ENCODE measurements at regions not wholly inside any gene's neighbourhood (a gene's known extent, or its start where the extent isn't known, plus 50 kb on each side); places are given as distances from the start of the nearest gene placed in this dataset.

- Histone ChIP-seq H3K36me3 (ENCODE audit: control insufficient read depth in 1 of 2, insufficient read depth in 2 of 2, low read depth in 1 of 2, low read length in 2 of 2) (peaks cover 0 to 23% of the 10 kb centered on the region in 2 experiments), H3K23ac (ENCODE audit: low read length in 2 of 2) (peak overlapping the region in 1 of 2 experiments; percentile 64), H3K4ac (ENCODE audit: low read depth in 1 of 2, low read length in 2 of 2) (peak overlapping the region in 1 of 2 experiments; percentile 9), H3K18ac (ENCODE audit: low read depth in 1 of 2, low read length in 2 of 2) (peak overlapping the region; percentile 10 to 83), H4K8ac (ENCODE audit: low read length) (peak overlapping the region; percentile 43), H3K27ac (ENCODE audit: low read length, poor library complexity, severe bottlenecking) (peak overlapping the region; percentile 99), H2BK12ac (ENCODE audit: low read length in 2 of 2) (peak overlapping the region in 1 of 2 experiments; percentile 30), H3K9me3 (ENCODE audit: control insufficient read depth, low read length) (no peaks in the 10 kb centered on the region), H2BK15ac (ENCODE audit: low read depth, poor library complexity, severe bottlenecking) (no peak overlapping the region), H4K91ac (ENCODE audit: low read length) (peak overlapping the region; percentile 28), H2AFZ (ENCODE audit: low read depth, low read length) (no peak overlapping the region), H3K4me3 (ENCODE audit: insufficient read depth in 1 of 2, low read depth in 1 of 2, low read length in 2 of 2) (peak overlapping the region in 1 of 2 experiments; percentile 81), H3K27me3 (ENCODE audit: control insufficient read depth in 1 of 2, insufficient read depth in 1 of 2, low read length in 2 of 2) (no peaks in the 10 kb centered on the region), H3K4me1 (ENCODE audit: control insufficient read depth, insufficient read depth, low read depth, low read length) (peaks cover 7% of the 10 kb centered on the region), H3K14ac (ENCODE audit: low read length in 2 of 2) (no peak overlapping the region), H3K4me2 (ENCODE audit: low read length, poor library complexity, severe bottlenecking) (peak overlapping the region; percentile 78), H3K9ac (ENCODE audit: low read length) (peak overlapping the region; percentile 98), H2BK5ac (ENCODE audit: low read depth, low read length, poor library complexity, severe bottlenecking) (peak overlapping the region; percentile 99), H3K79me1 (replicated peaks; ENCODE audit: low read length, poor library complexity, severe bottlenecking) (no peaks in the 10 kb centered on the region), H2BK120ac (ENCODE audit: low read depth, low read length) (peak overlapping the region; percentile 9), H2AK5ac (ENCODE audit: low read length, severe bottlenecking) (peak overlapping the region; percentile 95)
- WGBS, result 5% methylated on average over 15 of the region's 15 CpGs
- DNase-seq, result peak; percentile 99
Measured at GRCh38 chr6:146913842-146914488, 290.3 kb upstream of the STXBP5 start.

GRCh38 chr6:146914489-146915483 lies 289.4 kb upstream of the STXBP5 start:
- Histone ChIP-seq H2BK120ac (ENCODE audit: low read depth, low read length) (peak overlapping the region; percentile 9), H3K4ac (ENCODE audit: low read depth in 1 of 2, low read length in 2 of 2) (peak overlapping the region in 1 of 2 experiments; percentile 9)
- 10% methylated on average over 7 of the region's 8 CpGs for WGBS

GRCh38 chr6:146915671-146916127 lies 288.5 kb upstream of the STXBP5 start:
- H3K4ac ChIP-seq (ENCODE audit: low read depth in 1 of 2, low read length in 2 of 2), result peak overlapping the region in 1 of 2 experiments; percentile 95
- H3K18ac ChIP-seq (ENCODE audit: low read depth in 1 of 2, low read length in 2 of 2), result peak overlapping the region; percentile 6 to 25
- peaks cover 0 to 10% of the 10 kb centered on the region in 2 experiments for H3K36me3 ChIP-seq (ENCODE audit: control insufficient read depth in 1 of 2, insufficient read depth in 2 of 2, low read depth in 1 of 2, low read length in 2 of 2)
- no peaks in the 10 kb centered on the region for H3K79me1 ChIP-seq (replicated peaks; ENCODE audit: low read length, poor library complexity, severe bottlenecking)
- H3K23ac ChIP-seq (ENCODE audit: low read length in 2 of 2), result no peak overlapping the region
- no peak overlapping the region for H2AFZ ChIP-seq (ENCODE audit: low read depth, low read length)
- peak overlapping the region in 1 of 2 experiments; percentile 81 for H3K4me3 ChIP-seq (ENCODE audit: insufficient read depth in 1 of 2, low read depth in 1 of 2, low read length in 2 of 2)
- no peak overlapping the region for H4K8ac ChIP-seq (ENCODE audit: low read length)
- no peak overlapping the region for H2AK5ac ChIP-seq (ENCODE audit: low read length, severe bottlenecking)
- H2BK15ac ChIP-seq (ENCODE audit: low read depth, poor library complexity, severe bottlenecking), result no peak overlapping the region
- peak overlapping the region; percentile 98 for H3K9ac ChIP-seq (ENCODE audit: low read length)
- no peak overlapping the region for H2BK5ac ChIP-seq (ENCODE audit: low read depth, low read length, poor library complexity, severe bottlenecking)
- H3K27ac ChIP-seq (ENCODE audit: low read length, poor library complexity, severe bottlenecking), result peak overlapping the region; percentile 99
- H3K4me2 ChIP-seq (ENCODE audit: low read length, poor library complexity, severe bottlenecking), result no peak overlapping the region
- DNase-seq, result peak; percentile 49
- no peaks in the 10 kb centered on the region for H3K27me3 ChIP-seq (ENCODE audit: control insufficient read depth in 1 of 2, insufficient read depth in 1 of 2, low read length in 2 of 2)
- H4K91ac ChIP-seq (ENCODE audit: low read length), result no peak overlapping the region
- H3K9me3 ChIP-seq (ENCODE audit: control insufficient read depth, low read length), result no peaks in the 10 kb centered on the region
- no peak overlapping the region for H2BK120ac ChIP-seq (ENCODE audit: low read depth, low read length)
- peak overlapping the region; percentile 51 to 91 for H2BK12ac ChIP-seq (ENCODE audit: low read length in 2 of 2)
- H3K4me1 ChIP-seq (ENCODE audit: control insufficient read depth, insufficient read depth, low read depth, low read length), result peaks cover 5% of the 10 kb centered on the region
- H3K14ac ChIP-seq (ENCODE audit: low read length in 2 of 2), result no peak overlapping the region

More at GRCh38 chr6:146914489-146915483, 289.4 kb upstream of the STXBP5 start:
- no peak overlapping the region for H2AFZ ChIP-seq (ENCODE audit: low read depth, low read length)
- H3K14ac ChIP-seq (ENCODE audit: low read length in 2 of 2), result no peak overlapping the region
- peak overlapping the region; percentile 98 for H3K9ac ChIP-seq (ENCODE audit: low read length)
- H2BK12ac ChIP-seq (ENCODE audit: low read length in 2 of 2), result peak overlapping the region; percentile 67 to 92
- peaks cover 7% of the 10 kb centered on the region for H3K4me1 ChIP-seq (ENCODE audit: control insufficient read depth, insufficient read depth, low read depth, low read length)
- H3K4me2 ChIP-seq (ENCODE audit: low read length, poor library complexity, severe bottlenecking), result peak overlapping the region; percentile 78
- H3K27ac ChIP-seq (ENCODE audit: low read length, poor library complexity, severe bottlenecking), result peak overlapping the region; percentile 99
- no peaks in the 10 kb centered on the region for H3K9me3 ChIP-seq (ENCODE audit: control insufficient read depth, low read length)
- H3K18ac ChIP-seq (ENCODE audit: low read depth in 1 of 2, low read length in 2 of 2), result peak overlapping the region; percentile 10 to 67
- peak; percentile 96 for DNase-seq
- peak overlapping the region; percentile 43 for H4K8ac ChIP-seq (ENCODE audit: low read length)
- no peak overlapping the region for H4K91ac ChIP-seq (ENCODE audit: low read length)
- no peak overlapping the region for H2BK15ac ChIP-seq (ENCODE audit: low read depth, poor library complexity, severe bottlenecking)
- H3K4me3 ChIP-seq (ENCODE audit: insufficient read depth in 1 of 2, low read depth in 1 of 2, low read length in 2 of 2), result peak overlapping the region in 1 of 2 experiments; percentile 81
- no peaks in the 10 kb centered on the region for H3K79me1 ChIP-seq (replicated peaks; ENCODE audit: low read length, poor library complexity, severe bottlenecking)
- H2BK5ac ChIP-seq (ENCODE audit: low read depth, low read length, poor library complexity, severe bottlenecking), result peak overlapping the region; percentile 99
- H3K23ac ChIP-seq (ENCODE audit: low read length in 2 of 2), result no peak overlapping the region
- peaks cover 0 to 14% of the 10 kb centered on the region in 2 experiments for H3K36me3 ChIP-seq (ENCODE audit: control insufficient read depth in 1 of 2, insufficient read depth in 2 of 2, low read depth in 1 of 2, low read length in 2 of 2)
- peak overlapping the region; percentile 95 for H2AK5ac ChIP-seq (ENCODE audit: low read length, severe bottlenecking)
- no peaks in the 10 kb centered on the region for H3K27me3 ChIP-seq (ENCODE audit: control insufficient read depth in 1 of 2, insufficient read depth in 1 of 2, low read length in 2 of 2)

All from mesenchymal stem cell (in vitro differentiated cells and primary cell).